Astrocyte (in vitro differentiated cells and primary cell): ENCODE measurements at regions not wholly inside any gene's neighbourhood (a gene's known extent, or its start where the extent isn't known, plus 50 kb on each side); places are given as distances from the start of the nearest gene placed in this dataset.

Experiments used
- DNase-seq: peaks from one replicate; pipeline ENCODE4 v3.0.0-alpha.2; 2010; ENCODE audit warnings: low read depth
- FAIRE-seq: peaks from 2 replicates; lab custom pipeline; 2011; peaks lifted over from hg19 to GRCh38; lab: Jason Lieb, UNC
- H2AFZ ChIP-seq: 2 replicates; pipeline ENCODE4 v1.6.0; 2012; ENCODE audit warnings: low read depth, low read length, inconsistent platforms
- H3K27ac ChIP-seq: 2 replicates; pipeline ENCODE4 v1.5.1; 2011; ENCODE audit warnings: low read depth, low read length, inconsistent platforms
- H3K27me3 ChIP-seq: 2 replicates; pipeline ENCODE4 v1.6.0; 2011; ENCODE audit warnings: low read length, inconsistent platforms; ENCODE audit not compliant: insufficient read depth
- H3K36me3 ChIP-seq: 2 replicates; pipeline ENCODE4 v1.5.1; 2011; ENCODE audit warnings: low read length, inconsistent platforms; ENCODE audit not compliant: insufficient read depth
- H3K4me1 ChIP-seq: 2 replicates; pipeline ENCODE4 v1.5.1; 2011; ENCODE audit warnings: low read length, inconsistent platforms; ENCODE audit not compliant: insufficient read depth
- H3K4me2 ChIP-seq: 2 replicates; pipeline ENCODE4 v1.6.0; 2012; ENCODE audit warnings: low read length, inconsistent platforms
- H3K4me3 ChIP-seq: 2 replicates; pipeline ENCODE4 v1.5.1; 2011; ENCODE audit warnings: low read depth, mild to moderate bottlenecking, low read length, inconsistent platforms; ENCODE audit not compliant: insufficient read depth
- H3K79me2 ChIP-seq: 2 replicates; pipeline ENCODE4 v1.6.0; 2012; ENCODE audit warnings: mild to moderate bottlenecking, low read length, inconsistent platforms; ENCODE audit not compliant: insufficient read depth
- H3K9ac ChIP-seq: 2 replicates; pipeline ENCODE4 v1.6.0; 2012; ENCODE audit warnings: mild to moderate bottlenecking, low read length, inconsistent platforms
- H3K9me3 ChIP-seq: 2 replicates; pipeline ENCODE4 v1.5.1; 2012; ENCODE audit warnings: low read depth, mild to moderate bottlenecking, low read length, inconsistent platforms; ENCODE audit not compliant: insufficient read depth
- H4K20me1 ChIP-seq: 2 replicates; pipeline ENCODE4 v1.6.0; 2012; ENCODE audit warnings: low read length, inconsistent platforms; ENCODE audit not compliant: insufficient read depth
- H3K27ac Mint-ChIP-seq: one replicate; pipeline ENCODE4 v1.8.0; 2021; ENCODE audit warnings: mild to moderate bottlenecking, mixed read lengths; ENCODE audit not compliant: unreplicated experiment
- H3K27me3 Mint-ChIP-seq: one replicate; pipeline ENCODE4 v1.8.0; 2021; ENCODE audit warnings: low read depth, mixed read lengths; ENCODE audit not compliant: unreplicated experiment
- H3K36me3 Mint-ChIP-seq: one replicate; pipeline ENCODE4 v1.8.0; 2021; ENCODE audit warnings: low read depth, mixed read lengths; ENCODE audit not compliant: unreplicated experiment
- H3K4me1 Mint-ChIP-seq: one replicate; pipeline ENCODE4 v1.8.0; 2021; ENCODE audit warnings: low read depth, mixed read lengths; ENCODE audit not compliant: unreplicated experiment
- H3K4me3 Mint-ChIP-seq: one replicate; pipeline ENCODE4 v1.8.0; 2021; ENCODE audit warnings: mild to moderate bottlenecking, moderate library complexity, mixed read lengths; ENCODE audit not compliant: unreplicated experiment
- H3K9me3 Mint-ChIP-seq: one replicate; pipeline ENCODE4 v1.8.0; 2021; ENCODE audit warnings: mild to moderate bottlenecking, mixed read lengths; ENCODE audit not compliant: unreplicated experiment
- EZH2 ChIP-seq: IDR thresholded peaks from 2 replicates; pipeline ENCODE4 v1.6.1; 2012; ENCODE audit warnings: mild to moderate bottlenecking, low read length, inconsistent platforms; ENCODE audit not compliant: insufficient read depth
- TF ChIP-seq, protein P1 (sequence below): IDR thresholded peaks from 2 replicates; pipeline ENCODE4 v1.5.1; 2011; ENCODE audit warnings: low read depth, mild to moderate bottlenecking, inconsistent platforms, low read length, moderate library complexity; ENCODE audit not compliant: insufficient read depth

DNA sequence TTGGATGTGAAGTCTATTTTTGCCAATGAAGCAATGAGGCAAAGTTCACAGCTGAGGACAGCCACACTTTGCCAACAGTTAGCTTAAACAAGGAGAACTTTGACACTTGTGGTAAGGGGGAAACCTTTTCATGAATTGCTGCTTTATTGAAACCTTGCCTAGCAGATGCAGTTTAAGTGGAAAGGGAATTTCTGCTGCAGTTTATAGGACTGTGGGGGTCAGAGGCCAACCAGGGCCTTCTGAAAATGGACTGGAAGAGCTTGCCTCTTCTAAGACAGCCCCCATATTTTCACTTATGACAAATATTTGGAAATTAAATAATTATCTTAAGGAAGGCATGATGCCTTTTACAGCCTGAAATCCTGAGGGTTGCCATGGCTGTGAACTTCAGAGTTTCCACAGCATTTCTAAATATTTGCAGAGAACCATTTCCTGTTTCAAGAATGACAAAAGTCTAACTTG, 550.3 kb downstream of the RAB28 start:
- Mint-ChIP-seq H3K4me1 (peaks cover 1% of the 10 kb centered on the region), H3K4me3 (no peak overlapping the region), H3K27ac (no peak overlapping the region), H3K36me3 (no peaks in the 10 kb centered on the region), H3K9me3 (peaks cover 3% of the 10 kb centered on the region), H3K27me3 (no peaks in the 10 kb centered on the region)
- Histone ChIP-seq H3K9me3 (no peaks in the 10 kb centered on the region), H3K4me2 (no peak overlapping the region), H3K9ac (no peak overlapping the region), H3K36me3 (no peaks in the 10 kb centered on the region), H3K79me2 (no peaks in the 10 kb centered on the region), H3K27ac (no peak overlapping the region), H3K4me1 (no peaks in the 10 kb centered on the region), H2AFZ (no peak overlapping the region), H3K27me3 (no peaks in the 10 kb centered on the region), H3K4me3 (no peak overlapping the region), H4K20me1 (no peaks in the 10 kb centered on the region)
- TF ChIP-seq, protein P1, sequence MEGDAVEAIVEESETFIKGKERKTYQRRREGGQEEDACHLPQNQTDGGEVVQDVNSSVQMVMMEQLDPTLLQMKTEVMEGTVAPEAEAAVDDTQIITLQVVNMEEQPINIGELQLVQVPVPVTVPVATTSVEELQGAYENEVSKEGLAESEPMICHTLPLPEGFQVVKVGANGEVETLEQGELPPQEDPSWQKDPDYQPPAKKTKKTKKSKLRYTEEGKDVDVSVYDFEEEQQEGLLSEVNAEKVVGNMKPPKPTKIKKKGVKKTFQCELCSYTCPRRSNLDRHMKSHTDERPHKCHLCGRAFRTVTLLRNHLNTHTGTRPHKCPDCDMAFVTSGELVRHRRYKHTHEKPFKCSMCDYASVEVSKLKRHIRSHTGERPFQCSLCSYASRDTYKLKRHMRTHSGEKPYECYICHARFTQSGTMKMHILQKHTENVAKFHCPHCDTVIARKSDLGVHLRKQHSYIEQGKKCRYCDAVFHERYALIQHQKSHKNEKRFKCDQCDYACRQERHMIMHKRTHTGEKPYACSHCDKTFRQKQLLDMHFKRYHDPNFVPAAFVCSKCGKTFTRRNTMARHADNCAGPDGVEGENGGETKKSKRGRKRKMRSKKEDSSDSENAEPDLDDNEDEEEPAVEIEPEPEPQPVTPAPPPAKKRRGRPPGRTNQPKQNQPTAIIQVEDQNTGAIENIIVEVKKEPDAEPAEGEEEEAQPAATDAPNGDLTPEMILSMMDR, result no peak
- TF ChIP-seq EZH2, result no peak
- no peak for DNase-seq
- FAIRE-seq, result no peak

DNA sequence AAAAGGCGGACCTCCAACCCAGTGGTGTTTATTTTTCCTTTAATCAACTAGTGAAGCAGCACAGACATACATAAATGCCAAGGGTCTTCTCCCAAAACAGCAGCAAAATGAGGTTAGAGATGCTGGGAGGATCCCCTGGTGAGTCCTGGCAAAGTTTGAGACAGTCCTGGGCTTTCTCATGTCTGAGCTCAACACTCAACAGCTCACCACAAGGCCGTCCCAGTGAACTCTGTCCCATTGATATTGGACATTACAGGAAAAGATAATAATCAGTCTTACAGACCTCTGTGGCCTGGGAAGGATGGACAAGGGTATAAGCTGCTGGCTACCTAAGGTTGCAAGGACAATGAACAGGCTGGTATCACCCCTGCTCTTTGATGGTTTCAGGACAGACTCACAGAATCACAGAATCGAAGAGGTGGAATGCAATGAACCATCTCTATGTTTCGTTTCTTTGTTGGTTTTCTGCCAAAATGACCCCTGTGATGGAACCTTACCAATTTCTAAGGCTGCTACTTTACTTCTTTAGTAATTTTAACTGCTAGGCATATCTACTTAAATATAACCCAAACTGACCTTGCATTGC, 551.8 kb downstream of the RAB28 start:
- no peaks in the 10 kb centered on the region for H3K79me2 ChIP-seq
- H3K4me1 Mint-ChIP-seq, result peaks cover 1% of the 10 kb centered on the region
- no peaks in the 10 kb centered on the region for H4K20me1 ChIP-seq
- no peaks in the 10 kb centered on the region for H3K4me1 ChIP-seq
- H3K4me3 Mint-ChIP-seq, result no peak overlapping the region
- H3K27ac Mint-ChIP-seq, result no peak overlapping the region
- H3K4me2 ChIP-seq, result no peak overlapping the region
- H3K4me3 ChIP-seq, result no peak overlapping the region
- TF ChIP-seq EZH2, result no peak
- TF ChIP-seq, protein P1, result no peak
- no peaks in the 10 kb centered on the region for H3K36me3 ChIP-seq
- H3K9me3 ChIP-seq, result no peaks in the 10 kb centered on the region
- no peak overlapping the region for H3K27ac ChIP-seq
- no peak for DNase-seq
- no peaks in the 10 kb centered on the region for H3K27me3 ChIP-seq
- no peaks in the 10 kb centered on the region for H3K27me3 Mint-ChIP-seq
- no peak overlapping the region for H2AFZ ChIP-seq
- no peak for FAIRE-seq
- no peak overlapping the region for H3K9ac ChIP-seq
- no peaks in the 10 kb centered on the region for H3K36me3 Mint-ChIP-seq
- peaks cover 3% of the 10 kb centered on the region for H3K9me3 Mint-ChIP-seq

DNA sequence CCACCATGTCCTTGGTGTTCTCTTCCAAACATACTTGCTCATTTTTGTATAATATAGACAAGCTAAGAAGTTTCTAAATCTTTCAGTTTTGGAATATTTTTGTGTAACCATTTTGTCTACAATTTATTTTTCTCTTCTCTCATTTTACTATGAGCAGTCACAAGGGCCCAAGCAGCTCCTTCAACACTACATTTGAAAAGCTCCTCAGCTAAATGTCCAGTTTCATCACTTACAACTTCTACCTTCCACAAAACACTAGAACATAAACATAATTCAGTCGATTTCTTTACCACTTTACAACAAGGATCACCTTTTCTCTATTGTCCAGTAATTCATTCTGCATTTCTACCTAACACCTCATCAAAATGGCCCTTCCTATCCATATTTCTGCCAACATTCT, 554.4 kb downstream of the RAB28 start:
- Histone ChIP-seq H3K36me3 (no peaks in the 10 kb centered on the region), H4K20me1 (no peaks in the 10 kb centered on the region), H3K27ac (no peak overlapping the region), H2AFZ (no peak overlapping the region), H3K79me2 (no peaks in the 10 kb centered on the region), H3K4me1 (no peaks in the 10 kb centered on the region), H3K4me3 (no peak overlapping the region), H3K27me3 (no peaks in the 10 kb centered on the region), H3K9me3 (no peaks in the 10 kb centered on the region), H3K4me2 (no peak overlapping the region), H3K9ac (no peak overlapping the region)
- Mint-ChIP-seq H3K4me1 (peaks cover 1% of the 10 kb centered on the region), H3K27me3 (no peaks in the 10 kb centered on the region), H3K27ac (no peak overlapping the region), H3K9me3 (no peaks in the 10 kb centered on the region), H3K4me3 (no peak overlapping the region), H3K36me3 (no peaks in the 10 kb centered on the region)
- FAIRE-seq, result no peak
- TF ChIP-seq, protein P1, result no peak
- no peak for TF ChIP-seq EZH2
- no peak for DNase-seq
